ENCODE measurements at regions not wholly inside any gene's neighbourhood (a gene's known extent, or its start where the extent isn't known, plus 50 kb on each side); places are given as distances from the start of the nearest gene placed in this dataset.

GRCh38 chr14:44030831-44031383 is 476.2 kb downstream of the FSCB start:
- H3K27ac ChIP-seq = no peak overlapping the region

DNA sequence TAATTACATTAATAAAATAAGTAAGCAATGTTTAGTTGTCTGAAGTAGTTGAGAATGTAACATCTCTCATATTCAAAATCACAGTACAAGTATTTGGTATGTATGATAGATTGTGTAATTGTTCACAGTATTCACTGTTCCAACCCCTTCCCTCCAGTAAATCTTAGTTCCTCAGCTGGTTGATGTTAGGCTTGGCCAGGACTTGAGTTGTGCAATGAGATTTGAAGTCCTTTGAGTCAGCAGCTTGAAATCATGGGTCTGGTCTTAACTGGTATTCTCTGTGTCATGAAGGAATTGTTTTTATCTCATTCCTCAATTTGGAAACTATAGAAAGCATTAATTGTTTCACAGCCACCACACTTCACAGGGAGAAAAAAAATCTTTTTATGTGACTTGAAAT is 477.1 kb downstream of the FSCB start:
- no peak for TF ChIP-seq ZFX (IDR thresholded peaks at IDR 0.05)
- no peak for TF ChIP-seq CTCF (conservative IDR thresholded peaks at IDR 0.05)
- no peak overlapping the region for H3K27ac ChIP-seq

More at GRCh38 chr14:44030831-44031383, 476.2 kb downstream of the FSCB start:
- TF ChIP-seq CTCF (conservative IDR thresholded peaks at IDR 0.05) = no peak
- TF ChIP-seq ZFX (IDR thresholded peaks at IDR 0.05) = no peak

- no peak for TF ChIP-seq CTCF (conservative IDR thresholded peaks at IDR 0.05)
- TF ChIP-seq ZFX (IDR thresholded peaks at IDR 0.05) = no peak
- no peak overlapping the region for H3K27ac ChIP-seq
Observed at GRCh38 chr14:44027397-44027796, 479.7 kb downstream of the FSCB start.

DNA sequence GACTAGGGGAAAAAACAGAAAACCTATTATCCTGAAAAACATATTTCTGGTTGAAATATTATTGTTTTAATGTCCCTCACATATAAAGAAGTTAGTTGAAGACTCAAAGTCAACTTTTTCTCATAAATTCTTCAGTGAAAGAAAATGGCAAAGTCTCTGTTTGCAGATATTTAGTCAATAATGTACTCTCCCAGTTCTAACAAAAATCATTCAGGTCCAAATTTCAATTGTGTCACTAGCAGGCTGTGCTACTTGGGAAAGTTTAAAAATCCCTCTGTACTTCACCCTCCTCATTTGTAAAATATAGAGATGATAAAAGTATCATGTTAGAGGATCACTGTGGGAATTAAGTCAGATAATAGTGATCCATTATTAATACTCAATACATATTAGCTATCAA is 496.5 kb downstream of the FSCB start:
- TF ChIP-seq ZFX (IDR thresholded peaks at IDR 0.05) (no peak), CTCF (conservative IDR thresholded peaks at IDR 0.05) (no peak)
- H3K27ac ChIP-seq = no peak overlapping the region

DNA sequence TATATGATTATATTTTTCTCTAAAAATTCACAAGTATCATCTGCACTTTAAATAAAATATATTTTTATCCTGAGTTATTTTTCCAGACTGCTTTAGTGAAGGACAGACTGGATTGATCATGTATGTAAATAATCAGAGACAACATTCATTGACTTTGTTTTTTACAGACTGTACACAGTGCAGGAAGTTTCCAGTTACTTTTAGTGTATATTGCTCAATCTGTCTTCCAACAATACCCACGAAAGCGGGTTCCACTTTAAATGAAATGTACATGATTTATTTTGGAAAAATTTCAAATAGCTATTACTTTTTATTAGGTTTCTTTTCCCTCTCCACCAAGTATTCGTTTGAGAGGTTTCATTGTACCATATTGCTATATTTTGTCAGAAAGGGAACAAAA is 497.0 kb downstream of the FSCB start:
- no peak for TF ChIP-seq ZFX (IDR thresholded peaks at IDR 0.05)
- no peak for TF ChIP-seq CTCF (conservative IDR thresholded peaks at IDR 0.05)
- no peak overlapping the region for H3K27ac ChIP-seq

- TF ChIP-seq CTCF (conservative IDR thresholded peaks at IDR 0.05) (no peak), ZFX (IDR thresholded peaks at IDR 0.05) (no peak)
- H3K27ac ChIP-seq = no peak overlapping the region
Observed at GRCh38 chr14:44009642-44010041, 497.4 kb downstream of the FSCB start.

- no peak overlapping the region for H3K27ac ChIP-seq
- TF ChIP-seq ZFX (IDR thresholded peaks at IDR 0.05) (no peak), CTCF (conservative IDR thresholded peaks at IDR 0.05) (no peak)
Observed at GRCh38 chr14:43988989-43989388, 518.1 kb downstream of the FSCB start.
